HG03045 (cell line): ENCODE measurements at regions not wholly inside any gene's neighbourhood (a gene's known extent, or its start where the extent isn't known, plus 50 kb on each side); places are given as distances from the start of the nearest gene placed in this dataset.

ENCODE experiments used
- ATAC-seq: cut with Tn5 transposase; IDR thresholded peaks from one replicate; pipeline ENCODE4 v1.9.1; 2021; ENCODE audit warnings: mild to moderate bottlenecking, moderate library complexity; ENCODE audit not compliant: unreplicated experiment

DNA sequence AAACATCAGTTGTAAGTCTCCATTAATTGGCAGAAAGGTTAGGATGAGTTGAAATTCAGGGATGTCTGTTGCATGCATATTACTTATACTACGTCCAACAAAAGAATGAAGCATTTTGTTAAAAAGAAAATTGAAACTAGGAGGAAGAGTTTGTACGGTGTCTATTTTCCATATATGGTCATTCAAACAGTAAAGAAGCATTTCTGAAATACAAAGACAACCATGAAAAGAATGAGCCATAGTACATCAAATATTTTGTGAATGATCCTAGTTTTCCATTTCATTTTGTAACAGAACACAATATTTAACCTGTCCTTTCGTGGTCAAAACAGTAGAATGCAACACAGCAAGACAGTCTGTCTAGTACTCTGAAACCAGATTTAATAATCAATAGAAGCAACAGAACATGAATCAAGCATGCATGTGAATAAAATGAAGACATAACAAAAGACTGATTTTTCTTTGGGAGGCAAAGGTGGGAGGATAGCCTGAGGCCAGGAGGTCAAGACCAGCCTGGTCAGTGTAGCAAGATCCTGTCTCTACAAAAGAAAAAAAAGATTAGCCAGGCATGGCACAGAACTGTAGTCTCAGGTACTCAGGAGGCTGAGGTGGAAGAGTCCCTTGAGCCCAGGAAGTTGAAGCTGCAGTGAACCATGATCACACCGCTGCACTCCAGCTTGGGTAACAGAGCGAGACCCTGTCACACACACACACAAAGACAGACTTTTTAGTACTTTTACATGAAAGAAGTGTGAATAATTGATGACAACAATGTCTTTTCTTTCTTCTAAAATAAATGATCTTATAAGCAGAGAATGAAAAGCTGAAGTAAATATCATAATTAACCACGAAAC, 156.0 kb downstream of the LRIG3 start:
- ATAC-seq = no peak

DNA sequence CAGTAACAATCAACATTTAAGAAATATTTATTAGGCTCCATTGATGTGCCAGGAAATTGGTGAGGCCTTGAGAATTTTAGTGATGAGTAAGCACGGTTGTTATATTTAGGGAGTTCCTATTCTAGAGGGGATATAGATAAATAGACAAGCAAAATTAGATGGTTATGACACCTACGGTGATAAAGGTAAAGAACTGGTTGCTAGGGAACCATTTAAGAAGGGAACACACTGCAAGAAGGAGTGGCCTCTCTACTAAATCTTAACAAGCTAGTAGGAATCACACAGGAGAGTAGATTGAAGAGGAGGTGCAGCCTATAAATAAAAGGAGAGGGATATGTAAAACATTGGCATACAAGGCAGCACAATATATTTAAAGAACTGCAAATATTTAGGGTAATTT, 155.2 kb downstream of the LRIG3 start:
- no peak for ATAC-seq

- no peak for ATAC-seq
Measured at GRCh38 chr12:58765653-58766512, 154.4 kb downstream of the LRIG3 start.

- ATAC-seq = no peak
Measured at GRCh38 chr12:58766513-58766870, 153.8 kb downstream of the LRIG3 start.

DNA sequence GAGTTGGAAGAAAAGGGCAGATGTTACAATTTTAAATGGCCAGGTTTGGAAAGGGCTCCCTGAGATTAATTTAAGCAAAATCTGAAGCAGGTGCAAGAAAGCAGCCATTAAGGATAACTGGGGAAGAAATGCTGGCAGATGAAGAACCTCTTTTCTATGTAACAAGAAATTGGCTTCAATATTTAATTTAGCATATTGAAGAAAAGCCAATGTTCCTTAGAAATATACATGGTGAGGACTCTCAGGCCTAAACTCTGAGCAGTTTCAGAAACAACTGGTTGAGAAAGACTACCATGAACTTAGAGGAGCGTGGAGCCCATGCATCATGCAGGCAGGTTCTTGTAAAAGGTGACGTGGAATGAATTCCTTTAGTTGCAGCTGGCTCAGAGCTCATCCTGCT, 152.8 kb downstream of the LRIG3 start:
- ATAC-seq = no peak

DNA sequence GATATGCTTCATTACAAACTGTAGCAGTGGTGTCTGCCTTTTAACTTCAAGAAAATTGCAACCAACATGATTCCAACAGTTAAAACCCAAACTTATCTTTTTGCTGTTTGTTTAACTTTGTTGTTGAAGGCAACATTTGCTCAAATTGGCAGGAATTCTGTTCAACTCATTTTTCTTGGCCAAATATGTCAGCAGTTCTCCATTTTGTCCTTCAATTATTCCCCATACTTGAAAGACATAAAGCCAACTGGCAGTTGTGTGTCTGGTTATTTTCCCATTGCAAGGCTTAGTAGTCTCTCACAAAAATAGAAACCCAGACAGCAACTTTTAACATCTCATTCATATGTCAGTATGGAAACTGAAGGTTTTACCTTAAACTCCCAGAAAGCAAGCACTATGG, 146.3 kb downstream of the LRIG3 start:
- ATAC-seq = no peak

GRCh38 chr12:58774731-58775130, 145.6 kb downstream of the LRIG3 start:
- ATAC-seq = no peak

GRCh38 chr12:58775396-58775795, 144.9 kb downstream of the LRIG3 start:
- ATAC-seq = no peak

DNA sequence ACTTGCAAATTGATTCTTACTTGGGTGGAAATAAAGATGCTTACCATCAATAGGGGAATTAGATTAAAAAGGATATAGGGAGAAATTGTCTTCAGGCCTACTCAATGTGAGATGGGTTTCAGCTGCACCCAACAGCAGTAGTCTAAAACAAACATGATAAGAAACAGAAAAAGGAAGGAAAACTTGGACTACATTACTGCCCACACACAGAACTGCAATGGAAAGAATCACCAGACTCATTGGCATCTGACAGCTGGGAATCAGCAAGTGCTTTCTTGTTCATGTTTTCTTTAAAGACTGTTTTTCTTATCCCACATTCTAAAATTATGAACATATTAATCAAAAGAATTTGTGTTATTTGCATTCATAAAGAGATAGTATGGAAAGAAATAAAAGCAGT, 144.2 kb downstream of the LRIG3 start:
- no peak for ATAC-seq

- no peak for ATAC-seq
Measured at GRCh38 chr12:58777815-58778214, 142.5 kb downstream of the LRIG3 start.

DNA sequence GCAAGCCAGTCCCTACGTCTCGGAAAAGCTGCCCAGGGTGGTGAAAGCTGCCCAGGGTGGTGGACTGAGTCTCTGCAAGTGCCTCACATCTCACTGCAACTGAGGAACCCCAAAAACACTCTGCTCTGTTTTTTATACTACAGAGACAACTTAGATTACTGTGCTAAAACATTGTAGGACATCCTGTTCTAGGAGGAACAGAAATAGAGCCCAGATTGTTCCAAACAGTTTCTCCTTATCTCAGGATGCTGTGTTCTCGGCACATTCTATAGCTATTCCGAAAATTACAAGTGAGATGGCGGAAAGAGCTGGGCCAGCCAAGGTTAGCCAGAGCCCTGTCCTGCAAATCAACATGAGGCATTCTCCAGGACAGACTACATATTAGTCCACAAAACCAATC, 138.7 kb downstream of the LRIG3 start:
- no peak for ATAC-seq

- no peak for ATAC-seq
Measured at GRCh38 chr12:58787021-58787760, 133.1 kb downstream of the LRIG3 start.

DNA sequence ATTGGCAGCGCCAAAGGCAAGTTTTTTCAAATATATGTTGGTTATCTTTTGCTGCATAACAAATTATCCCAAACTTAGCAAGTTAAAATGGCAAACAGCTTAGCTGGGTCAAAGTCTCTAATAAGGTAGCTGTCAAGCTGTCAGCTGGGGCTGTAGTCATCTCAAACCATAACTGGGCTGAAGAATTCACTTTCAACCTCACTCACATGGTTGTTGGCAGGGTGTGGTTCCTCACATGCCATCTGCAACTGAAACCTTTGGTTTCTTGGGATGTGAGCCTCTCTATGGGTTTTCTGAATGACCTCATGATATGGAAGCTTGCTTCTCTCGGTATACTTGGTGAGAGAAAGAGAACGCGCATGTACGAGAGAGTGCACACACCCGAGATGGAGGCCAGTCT, 125.4 kb downstream of the LRIG3 start:
- ATAC-seq = no peak

- ATAC-seq = no peak
Measured at GRCh38 chr12:58795825-58796224, 124.5 kb downstream of the LRIG3 start.

GRCh38 chr12:58801986-58802385, 118.3 kb downstream of the LRIG3 start:
- ATAC-seq = no peak

GRCh38 chr12:58803908-58804307, 116.4 kb downstream of the LRIG3 start:
- ATAC-seq = no peak

DNA sequence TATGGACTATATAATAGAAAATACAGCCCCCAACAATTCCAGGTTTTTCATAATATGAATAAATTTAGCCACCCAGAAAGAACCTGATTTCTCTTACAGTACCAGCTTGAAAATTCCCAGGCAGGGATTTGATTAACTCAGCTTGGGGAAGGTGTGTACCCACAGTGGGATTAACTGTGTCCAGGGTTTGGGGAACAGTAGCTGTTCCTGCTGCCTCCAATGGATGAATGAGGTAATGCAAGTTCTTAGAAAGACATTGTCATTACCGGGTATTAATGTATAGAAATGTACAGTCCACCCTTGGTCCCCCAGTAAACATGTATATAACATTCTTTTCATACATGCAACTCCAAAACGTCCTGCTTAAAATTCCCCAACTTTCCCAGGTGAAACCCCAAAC, 115.6 kb downstream of the LRIG3 start:
- ATAC-seq = peak; percentile 66

DNA sequence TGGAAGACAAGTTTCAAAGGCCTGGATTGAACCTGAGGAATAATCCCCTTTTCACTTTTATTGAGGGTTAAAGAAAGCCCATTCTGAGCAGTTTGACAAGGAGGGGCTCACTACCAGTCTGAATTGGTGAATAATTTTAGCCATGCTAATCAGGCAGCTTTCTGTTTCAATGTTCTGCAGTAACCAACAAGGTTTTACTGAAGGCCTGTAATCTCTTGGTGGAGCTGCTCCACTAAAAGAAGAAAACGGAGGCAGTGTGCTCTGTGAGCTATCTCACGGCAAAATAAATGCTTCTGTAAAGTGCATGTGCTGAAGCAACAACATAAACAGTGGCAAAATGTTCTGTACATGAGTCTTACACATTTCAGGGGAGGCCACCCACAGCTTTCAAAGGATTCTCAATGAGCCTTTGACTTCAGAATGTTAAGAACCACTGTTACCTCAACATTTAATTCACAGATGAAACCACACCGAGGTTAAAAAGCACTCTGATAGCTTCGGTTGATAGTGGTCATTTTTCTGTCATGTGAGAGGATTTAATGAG, 111.2 kb downstream of the LRIG3 start:
- ATAC-seq = no peak

- ATAC-seq = no peak
Measured at GRCh38 chr12:58811346-58811745, 109.0 kb downstream of the LRIG3 start.

DNA sequence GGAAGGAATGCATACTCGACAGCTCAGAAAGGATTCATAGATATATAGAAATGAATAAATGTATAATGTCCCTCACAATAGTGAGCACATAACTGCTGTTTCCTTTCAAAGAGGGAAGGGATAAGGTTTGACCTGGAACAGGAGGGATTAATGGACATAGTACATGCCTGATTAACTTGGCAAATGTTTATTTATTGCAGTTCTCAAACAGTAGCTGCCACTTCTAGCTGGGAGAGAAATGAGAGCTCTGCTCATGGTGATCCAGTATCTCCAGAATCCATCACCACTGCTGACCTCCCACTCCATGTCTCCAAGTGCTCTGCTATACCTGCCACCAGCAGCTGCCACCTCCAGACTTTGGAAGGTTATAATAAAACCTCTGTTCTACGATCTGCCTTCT, 108.1 kb downstream of the LRIG3 start:
- ATAC-seq = no peak

DNA sequence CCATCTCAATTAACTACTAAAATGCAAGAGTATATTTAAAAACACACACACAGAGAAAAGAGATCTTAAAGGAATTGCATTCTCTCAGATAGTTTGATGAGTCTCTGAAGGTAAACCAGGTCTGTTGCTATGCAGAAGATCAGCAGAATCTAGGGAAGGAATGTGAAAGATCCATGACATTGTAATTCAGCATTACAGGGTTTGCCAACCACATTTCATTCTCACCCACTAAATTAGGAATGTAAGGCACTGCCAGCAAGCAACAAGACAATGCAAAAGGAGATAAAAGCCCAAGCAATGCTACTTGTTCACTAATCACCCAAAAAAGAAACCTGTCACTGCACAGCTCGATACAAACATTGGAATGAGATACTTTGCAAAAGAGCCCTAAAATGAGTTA, 106.3 kb downstream of the LRIG3 start:
- no peak for ATAC-seq
